ENCODE measurements at regions not wholly inside any gene's neighbourhood (a gene's known extent, or its start where the extent isn't known, plus 50 kb on each side); places are given as distances from the start of the nearest gene placed in this dataset.

GRCh38 chr7:156055206-156055822 lies 243.1 kb upstream of the SHH start:
- WGBS (ENCODE audit: low lambda C conversion rate, missing lambda C conversion rate): 83% methylated on average over 10 of the region's 10 CpGs
- no peak overlapping the region for H2AFZ ChIP-seq
- H3K4me1 ChIP-seq (ENCODE audit: insufficient read depth): no peaks in the 10 kb centered on the region
- no peaks in the 10 kb centered on the region for H4K20me1 ChIP-seq (ENCODE audit: insufficient read depth, poor library complexity, severe bottlenecking)
- no peaks in the 10 kb centered on the region for H3K79me2 ChIP-seq
- no peak overlapping the region for H3K4me2 ChIP-seq
- DNase-seq (ENCODE audit: low spot score): no peak
- no peaks in the 10 kb centered on the region for H3K9me3 ChIP-seq (ENCODE audit: low read depth)
- TF ChIP-seq CTCF (IDR thresholded peaks at IDR 0.05; ENCODE audit: poor library complexity) (no peak), EZH2phosphoT487 (IDR thresholded peaks at IDR 0.05; ENCODE audit: low read depth, severe bottlenecking, unreplicated experiment) (no peak), EZH2 (IDR thresholded peaks at IDR 0.05; ENCODE audit: borderline replicate concordance) (no peak)
- H3K27ac ChIP-seq: no peak overlapping the region
- H3K9me2 ChIP-seq (replicated peaks; ENCODE audit: insufficient read depth): no peaks in the 10 kb centered on the region
- H3K4me3 ChIP-seq: no peak overlapping the region
- no peaks in the 10 kb centered on the region for H3K36me3 ChIP-seq (replicated peaks; ENCODE audit: insufficient read depth, low read depth)
- H3K27me3 ChIP-seq: no peaks in the 10 kb centered on the region

GRCh38 chr7:156051884-156052283 lies 239.6 kb upstream of the SHH start:
- Histone ChIP-seq H3K79me2 (no peaks in the 10 kb centered on the region), H3K27ac (no peak overlapping the region), H3K4me3 (no peak overlapping the region), H3K9me3 (ENCODE audit: low read depth) (no peaks in the 10 kb centered on the region), H2AFZ (no peak overlapping the region), H3K4me2 (no peak overlapping the region), H4K20me1 (ENCODE audit: insufficient read depth, poor library complexity, severe bottlenecking) (no peaks in the 10 kb centered on the region), H3K36me3 (replicated peaks; ENCODE audit: insufficient read depth, low read depth) (no peaks in the 10 kb centered on the region), H3K27me3 (no peaks in the 10 kb centered on the region), H3K4me1 (ENCODE audit: insufficient read depth) (no peaks in the 10 kb centered on the region), H3K9me2 (replicated peaks; ENCODE audit: insufficient read depth) (no peaks in the 10 kb centered on the region)
- WGBS (ENCODE audit: low lambda C conversion rate, missing lambda C conversion rate): 88% methylated on average over 1 of the region's 1 CpG
- TF ChIP-seq EZH2 (IDR thresholded peaks at IDR 0.05; ENCODE audit: borderline replicate concordance) (no peak), EZH2phosphoT487 (IDR thresholded peaks at IDR 0.05; ENCODE audit: low read depth, severe bottlenecking, unreplicated experiment) (no peak), CTCF (IDR thresholded peaks at IDR 0.05; ENCODE audit: poor library complexity) (no peak)
- no peak for DNase-seq (ENCODE audit: low spot score)

GRCh38 chr7:156050636-156051569 lies 238.6 kb upstream of the SHH start:
- H3K9me3 ChIP-seq (ENCODE audit: low read depth): no peaks in the 10 kb centered on the region
- no peak overlapping the region for H3K4me2 ChIP-seq
- H3K27me3 ChIP-seq: no peaks in the 10 kb centered on the region
- 91% methylated on average over 17 of the region's 19 CpGs for WGBS (ENCODE audit: low lambda C conversion rate, missing lambda C conversion rate)
- H4K20me1 ChIP-seq (ENCODE audit: insufficient read depth, poor library complexity, severe bottlenecking): no peaks in the 10 kb centered on the region
- no peak overlapping the region for H3K27ac ChIP-seq
- no peak overlapping the region for H2AFZ ChIP-seq
- H3K36me3 ChIP-seq (replicated peaks; ENCODE audit: insufficient read depth, low read depth): no peaks in the 10 kb centered on the region
- H3K9me2 ChIP-seq (replicated peaks; ENCODE audit: insufficient read depth): no peaks in the 10 kb centered on the region
- H3K79me2 ChIP-seq: no peaks in the 10 kb centered on the region
- DNase-seq (ENCODE audit: low spot score): no peak
- no peak for TF ChIP-seq EZH2phosphoT487 (IDR thresholded peaks at IDR 0.05; ENCODE audit: low read depth, severe bottlenecking, unreplicated experiment)
- no peak overlapping the region for H3K4me3 ChIP-seq
- H3K4me1 ChIP-seq (ENCODE audit: insufficient read depth): no peaks in the 10 kb centered on the region

GRCh38 chr7:156049366-156049765 lies 237.1 kb upstream of the SHH start:
- Histone ChIP-seq H3K36me3 (replicated peaks; ENCODE audit: insufficient read depth, low read depth) (no peaks in the 10 kb centered on the region), H3K4me2 (no peak overlapping the region), H3K9me2 (replicated peaks; ENCODE audit: insufficient read depth) (no peaks in the 10 kb centered on the region), H2AFZ (no peak overlapping the region), H3K9me3 (ENCODE audit: low read depth) (no peaks in the 10 kb centered on the region), H4K20me1 (ENCODE audit: insufficient read depth, poor library complexity, severe bottlenecking) (no peaks in the 10 kb centered on the region), H3K27me3 (no peaks in the 10 kb centered on the region), H3K4me1 (ENCODE audit: insufficient read depth) (no peaks in the 10 kb centered on the region), H3K79me2 (no peaks in the 10 kb centered on the region), H3K4me3 (no peak overlapping the region), H3K27ac (no peak overlapping the region)
- DNase-seq (ENCODE audit: low spot score): no peak
- no peak for TF ChIP-seq CTCF (IDR thresholded peaks at IDR 0.05; ENCODE audit: poor library complexity)
- no peak for TF ChIP-seq EZH2 (IDR thresholded peaks at IDR 0.05; ENCODE audit: borderline replicate concordance)
- no peak for TF ChIP-seq EZH2phosphoT487 (IDR thresholded peaks at IDR 0.05; ENCODE audit: low read depth, severe bottlenecking, unreplicated experiment)
- 77% methylated on average over 8 of the region's 8 CpGs for WGBS (ENCODE audit: low lambda C conversion rate, missing lambda C conversion rate)

Measured in hepatocyte (in vitro differentiated cells).